HEK293 (cell line): ENCODE measurements at regions not wholly inside any gene's neighbourhood (a gene's known extent, or its start where the extent isn't known, plus 50 kb on each side); places are given as distances from the start of the nearest gene placed in this dataset.

Source experiments
- CTCF ChIA-PET: fragments of 350-600 bp; formaldehyde crosslinking; extraction: SDS; loops from one replicate; lab custom pipeline; 2021; ENCODE audit warnings: antibody characterized with exemption; lab: Yijun Ruan, JAX
- POLR2A ChIA-PET: fragments of 300-600 bp; formaldehyde crosslinking; extraction: SDS; loops from one replicate; lab custom pipeline; 2020; ENCODE audit warnings: antibody characterized with exemption, inconsistent platforms; lab: Yijun Ruan, JAX
- H3K27ac ChIP-seq: fragments of 200-500 bp; sonication (Bioruptor generic); 2 replicates; pipeline ENCODE4 v1.5.1; 2014; ENCODE audit warnings: low read depth, low read length, control low read depth, inconsistent platforms; ENCODE audit errors: extremely low read depth
- H3K36me3 ChIP-seq, 2 experiments: fragments of 200-500 bp in 1 of 2; sonication (Bioruptor generic) in 1 of 2; 1 replicate in 1 of 2; 2 replicates in 1 of 2; pipeline ENCODE4 v1.5.1; 2014 to 2017; ENCODE audit warnings: inconsistent platforms in 2 of 2, low read length in 2 of 2; ENCODE audit not compliant: control insufficient read depth in 2 of 2, insufficient read depth in 1 of 2
- H3K4me1 ChIP-seq: fragments of 200-500 bp; sonication (Bioruptor generic); 2 replicates; pipeline ENCODE4 v1.5.1; 2014; ENCODE audit warnings: mild to moderate bottlenecking, low read length, inconsistent platforms; ENCODE audit not compliant: control insufficient read depth, insufficient read depth
- H3K4me3 ChIP-seq: 2 replicates; pipeline ENCODE4 v1.5.1; 2011; ENCODE audit warnings: low read depth, mild to moderate bottlenecking, control low read depth, low read length, moderate library complexity
- H3K9me3 ChIP-seq: fragments of 200-500 bp; sonication (Bioruptor generic); 2 replicates; pipeline ENCODE4 v1.5.1; 2014; ENCODE audit warnings: low read depth, low read length, inconsistent platforms; ENCODE audit not compliant: control insufficient read depth, insufficient read depth
- CTCF ChIP-seq: fragments of 450-650 bp; formaldehyde crosslinking; IDR thresholded peaks from 2 replicates; pipeline ENCODE4 v1.5.1; 2016; ENCODE audit warnings: missing biosample characterization, missing genetic modification characterization
- HOXA7 ChIP-seq: sonication (generic); formaldehyde crosslinking; IDR thresholded peaks from 2 replicates; pipeline ENCODE4 v1.8.1; 2022; ENCODE audit warnings: missing genetic modification reagents, borderline replicate concordance
- IKZF3 ChIP-seq: fragments of 450-650 bp; IDR thresholded peaks from 2 replicates; pipeline ENCODE4 v1.5.0; 2018; ENCODE audit warnings: missing biosample characterization, mild to moderate bottlenecking, missing genetic modification characterization, moderate library complexity
- KLF7 ChIP-seq: fragments of 450-650 bp; formaldehyde crosslinking; IDR thresholded peaks from 2 replicates; pipeline ENCODE4 v1.5.1; 2016; ENCODE audit warnings: missing biosample characterization, missing genetic modification characterization, borderline replicate concordance
- KLF9 ChIP-seq: fragments of 450-650 bp; formaldehyde crosslinking; IDR thresholded peaks from 2 replicates; pipeline ENCODE4 v1.5.1; 2016; ENCODE audit warnings: missing biosample characterization, missing genetic modification characterization, low read depth
- MYNN ChIP-seq: fragments of 450-650 bp; formaldehyde crosslinking; IDR thresholded peaks from 2 replicates; pipeline ENCODE4 v1.5.1; 2016; ENCODE audit warnings: missing biosample characterization, missing genetic modification characterization, borderline replicate concordance
- PBX3 ChIP-seq: sonication (generic); formaldehyde crosslinking; IDR thresholded peaks from 2 replicates; pipeline ENCODE4 v1.8.1; 2022; ENCODE audit warnings: mild to moderate bottlenecking, moderate library complexity, missing genetic modification reagents
- PRDM1 ChIP-seq: fragments of 450-650 bp; formaldehyde crosslinking; IDR thresholded peaks from 2 replicates; pipeline ENCODE4; 2016; ENCODE audit warnings: missing biosample characterization, missing genetic modification characterization
- SCRT1 ChIP-seq: fragments of 450-650 bp; formaldehyde crosslinking; IDR thresholded peaks from 2 replicates; pipeline ENCODE4 v1.5.1; 2016; ENCODE audit warnings: missing biosample characterization, missing genetic modification characterization, borderline replicate concordance
- SP7 ChIP-seq: fragments of 450-650 bp; formaldehyde crosslinking; IDR thresholded peaks from 2 replicates; pipeline ENCODE4 v1.5.1; 2016; ENCODE audit warnings: missing biosample characterization, missing genetic modification characterization
- TRIM28 ChIP-seq: IDR thresholded peaks from 2 replicates; pipeline ENCODE4 v1.6.1; 2011; ENCODE audit warnings: low read length, control low read depth, borderline replicate concordance
- ZBTB7A ChIP-seq: fragments of 450-650 bp; formaldehyde crosslinking; IDR thresholded peaks from 2 replicates; pipeline ENCODE4 v1.5.1; 2016; ENCODE audit warnings: low read depth, missing biosample characterization, missing genetic modification characterization
- ZFP37 ChIP-seq: fragments of 450-650 bp; formaldehyde crosslinking; IDR thresholded peaks from 2 replicates; pipeline ENCODE4 v1.5.1; 2016; ENCODE audit warnings: missing biosample characterization, missing genetic modification characterization
- ZNF10 ChIP-seq: fragments of 450-650 bp; formaldehyde crosslinking; IDR thresholded peaks from 2 replicates; pipeline ENCODE4 v1.5.1; 2017; ENCODE audit warnings: missing biosample characterization, missing genetic modification characterization
- ZNF121 ChIP-seq: fragments of 450-650 bp; formaldehyde crosslinking; IDR thresholded peaks from 2 replicates; pipeline ENCODE4 v1.5.1; 2016; ENCODE audit warnings: missing biosample characterization, missing genetic modification characterization
- ZNF133 ChIP-seq: fragments of 450-650 bp; formaldehyde crosslinking; IDR thresholded peaks from 2 replicates; pipeline ENCODE4 v1.5.1; 2016; ENCODE audit warnings: missing biosample characterization, missing genetic modification characterization
- ZNF138 ChIP-seq: fragments of 450-650 bp; formaldehyde crosslinking; IDR thresholded peaks from 2 replicates; pipeline ENCODE4 v1.5.1; 2016; ENCODE audit warnings: missing biosample characterization, missing genetic modification characterization, borderline replicate concordance
- ZNF169 ChIP-seq: fragments of 450-650 bp; formaldehyde crosslinking; IDR thresholded peaks from 2 replicates; pipeline ENCODE4 v1.5.1; 2016; ENCODE audit warnings: missing biosample characterization, missing genetic modification characterization
- ZNF184 ChIP-seq: fragments of 450-650 bp; IDR thresholded peaks from 2 replicates; pipeline ENCODE4 v1.5.1; 2018; ENCODE audit warnings: missing biosample characterization, mild to moderate bottlenecking, missing genetic modification characterization
- ZNF2 ChIP-seq: fragments of 450-650 bp; formaldehyde crosslinking; IDR thresholded peaks from 2 replicates; pipeline ENCODE4 v1.5.1; 2016; ENCODE audit warnings: missing biosample characterization, missing genetic modification characterization
- ZNF202 ChIP-seq: fragments of 450-650 bp; formaldehyde crosslinking; IDR thresholded peaks from 2 replicates; pipeline ENCODE4 v1.5.1; 2016; ENCODE audit warnings: missing biosample characterization, missing genetic modification characterization, borderline replicate concordance
- ZNF214 ChIP-seq: fragments of 450-650 bp; formaldehyde crosslinking; IDR thresholded peaks from 2 replicates; pipeline ENCODE4 v1.5.1; 2017; ENCODE audit warnings: missing biosample characterization, mild to moderate bottlenecking, missing genetic modification characterization, borderline replicate concordance
- ZNF24 ChIP-seq: fragments of 450-650 bp; formaldehyde crosslinking; IDR thresholded peaks from 2 replicates; pipeline ENCODE4 v1.5.1; 2016; ENCODE audit warnings: missing biosample characterization, missing genetic modification characterization
- ZNF426 ChIP-seq: fragments of 450-650 bp; formaldehyde crosslinking; IDR thresholded peaks from 2 replicates; pipeline ENCODE4 v1.5.1; 2017; ENCODE audit warnings: missing biosample characterization, missing genetic modification characterization, mild to moderate bottlenecking, inconsistent platforms, moderate library complexity
- ZNF529 ChIP-seq: fragments of 450-650 bp; formaldehyde crosslinking; IDR thresholded peaks from 2 replicates; pipeline ENCODE4 v1.5.1; 2017; ENCODE audit warnings: missing genetic modification characterization, missing biosample characterization; ENCODE audit not compliant: insufficient replicate concordance
- ZNF561 ChIP-seq: fragments of 450-650 bp; IDR thresholded peaks from 2 replicates; pipeline ENCODE4 v1.5.1; 2018; ENCODE audit warnings: missing biosample characterization, missing genetic modification characterization, borderline replicate concordance
- ZNF580 ChIP-seq: fragments of 450-650 bp; formaldehyde crosslinking; IDR thresholded peaks from 2 replicates; pipeline ENCODE4 v1.5.1; 2016; ENCODE audit warnings: missing biosample characterization, missing genetic modification characterization
- ZNF76 ChIP-seq: fragments of 450-650 bp; formaldehyde crosslinking; IDR thresholded peaks from 2 replicates; pipeline ENCODE4; 2016; ENCODE audit warnings: low read depth, missing biosample characterization, missing genetic modification characterization, borderline replicate concordance
- ZNF791 ChIP-seq: fragments of 450-650 bp; formaldehyde crosslinking; IDR thresholded peaks from 2 replicates; pipeline ENCODE4 v1.5.1; 2016; ENCODE audit warnings: missing biosample characterization, missing genetic modification characterization
- ZNF792 ChIP-seq: fragments of 450-650 bp; formaldehyde crosslinking; IDR thresholded peaks from 2 replicates; pipeline ENCODE4 v1.5.1; 2016; ENCODE audit warnings: missing biosample characterization, missing genetic modification characterization
- ZSCAN16 ChIP-seq: fragments of 450-650 bp; formaldehyde crosslinking; IDR thresholded peaks from 2 replicates; pipeline ENCODE4 v1.5.1; 2016; ENCODE audit warnings: missing biosample characterization, missing genetic modification characterization
- ZSCAN4 ChIP-seq: fragments of 450-650 bp; formaldehyde crosslinking; IDR thresholded peaks from 2 replicates; pipeline ENCODE4 v1.5.1; 2017; ENCODE audit warnings: missing biosample characterization, missing genetic modification characterization

GRCh38 chr12:128170181-128170580 lies 96.8 kb upstream of the TMEM132C start:
- CTCF ChIA-PET, result no interaction called here
- POLR2A ChIA-PET, result no interaction called here

GRCh38 chr12:128178565-128178964 lies 88.4 kb upstream of the TMEM132C start:
- H3K4me1 ChIP-seq, result no peaks in the 10 kb centered on the region
- no peaks in the 10 kb centered on the region for H3K9me3 ChIP-seq
- H3K36me3 ChIP-seq, result no peaks in the 10 kb centered on the region
- ChIA-PET POLR2A (no interaction called here), CTCF (no interaction called here)
- H3K4me3 ChIP-seq, result no peak overlapping the region
- TF ChIP-seq MYNN (tag by site-specific recombination) (no peak), ZNF580 (tag by site-specific recombination) (no peak), ZNF133 (no peak), KLF7 (no peak), ZNF184 (tag by site-specific recombination) (no peak), ZNF561 (tag by site-specific recombination) (no peak), TRIM28 (no peak), IKZF3 (tag by site-specific recombination) (no peak), ZSCAN16 (tag by site-specific recombination) (no peak), KLF9 (no peak), ZNF169 (no peak), ZBTB7A (tag by site-specific recombination) (no peak), ZNF138 (no peak), SP7 (tag by site-specific recombination) (no peak), PBX3 (CRISPR knock-in tag) (no peak), PRDM1 (tag by site-specific recombination) (no peak), ZNF529 (tag by site-specific recombination) (no peak), ZNF2 (tag by site-specific recombination) (no peak), HOXA7 (CRISPR knock-in tag) (no peak), ZSCAN4 (tag by site-specific recombination) (no peak)
- H3K27ac ChIP-seq, result no peak overlapping the region

More at GRCh38 chr12:128170181-128170580, 96.8 kb upstream of the TMEM132C start:
- no peaks in the 10 kb centered on the region for H3K4me1 ChIP-seq
- no peaks in the 10 kb centered on the region for H3K36me3 ChIP-seq
- H3K4me3 ChIP-seq, result no peak overlapping the region
- no peaks in the 10 kb centered on the region for H3K9me3 ChIP-seq
- no peak overlapping the region for H3K27ac ChIP-seq
- TF ChIP-seq ZNF202 (tag by site-specific recombination) (no peak), ZNF76 (tag by site-specific recombination) (no peak), PBX3 (CRISPR knock-in tag) (no peak), SCRT1 (tag by site-specific recombination) (no peak), ZNF214 (tag by site-specific recombination) (no peak), ZSCAN16 (tag by site-specific recombination) (no peak), ZNF426 (tag by site-specific recombination) (no peak), ZNF10 (tag by site-specific recombination) (no peak), ZNF24 (no peak), ZFP37 (tag by site-specific recombination) (no peak), ZNF791 (no peak), ZNF121 (no peak), ZNF792 (tag by site-specific recombination) (no peak), CTCF (no peak)
- TF ChIP-seq, all 188 proteins: peak for 0
